ENCODE measurements at regions not wholly inside any gene's neighbourhood (a gene's known extent, or its start where the extent isn't known, plus 50 kb on each side); places are given as distances from the start of the nearest gene placed in this dataset.

DNA sequence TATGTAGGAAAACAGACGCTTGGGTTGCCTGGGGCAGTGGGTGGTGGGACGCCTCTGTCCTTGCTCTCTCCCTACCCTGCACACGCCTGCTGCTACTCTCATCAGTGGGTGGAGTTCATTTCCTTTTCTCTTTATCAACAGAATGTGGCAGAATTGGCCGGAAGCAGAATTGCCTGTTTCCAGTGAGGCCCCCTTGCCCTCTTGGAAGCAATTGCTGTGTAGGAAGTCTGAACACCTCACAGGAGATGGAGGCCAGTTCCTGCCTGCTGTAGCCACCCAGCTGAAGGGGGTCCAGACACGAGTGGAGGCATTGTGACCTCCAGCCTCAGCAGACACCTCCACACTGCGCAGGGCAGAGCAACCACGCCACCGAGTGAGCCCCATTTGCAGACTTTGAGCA, 331.6 kb upstream of the ZNF32 start:
- ChIA-PET CTCF (no interaction called here), POLR2A (ENCODE audit: low non-redundant PET) (no interaction called here)
- TF ChIP-seq, protein P1, sequence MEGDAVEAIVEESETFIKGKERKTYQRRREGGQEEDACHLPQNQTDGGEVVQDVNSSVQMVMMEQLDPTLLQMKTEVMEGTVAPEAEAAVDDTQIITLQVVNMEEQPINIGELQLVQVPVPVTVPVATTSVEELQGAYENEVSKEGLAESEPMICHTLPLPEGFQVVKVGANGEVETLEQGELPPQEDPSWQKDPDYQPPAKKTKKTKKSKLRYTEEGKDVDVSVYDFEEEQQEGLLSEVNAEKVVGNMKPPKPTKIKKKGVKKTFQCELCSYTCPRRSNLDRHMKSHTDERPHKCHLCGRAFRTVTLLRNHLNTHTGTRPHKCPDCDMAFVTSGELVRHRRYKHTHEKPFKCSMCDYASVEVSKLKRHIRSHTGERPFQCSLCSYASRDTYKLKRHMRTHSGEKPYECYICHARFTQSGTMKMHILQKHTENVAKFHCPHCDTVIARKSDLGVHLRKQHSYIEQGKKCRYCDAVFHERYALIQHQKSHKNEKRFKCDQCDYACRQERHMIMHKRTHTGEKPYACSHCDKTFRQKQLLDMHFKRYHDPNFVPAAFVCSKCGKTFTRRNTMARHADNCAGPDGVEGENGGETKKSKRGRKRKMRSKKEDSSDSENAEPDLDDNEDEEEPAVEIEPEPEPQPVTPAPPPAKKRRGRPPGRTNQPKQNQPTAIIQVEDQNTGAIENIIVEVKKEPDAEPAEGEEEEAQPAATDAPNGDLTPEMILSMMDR (conservative IDR thresholded peaks at IDR 0.05; ENCODE audit: low read depth): no peak
- H3K27ac ChIP-seq: no peak overlapping the region
- no peak for DNase-seq (ENCODE audit: low spot score)

- ChIA-PET POLR2A (ENCODE audit: low non-redundant PET) (no interaction called here), CTCF (no interaction called here)
- TF ChIP-seq, protein P1 (conservative IDR thresholded peaks at IDR 0.05; ENCODE audit: low read depth): no peak
- DNase-seq (ENCODE audit: low spot score): no peak
- H3K27ac ChIP-seq: no peak overlapping the region
These were observed 330.9 kb upstream of the ZNF32 start for GRCh38 chr10:43979551-43979950.

GRCh38 chr10:43978936-43979335, 330.3 kb upstream of the ZNF32 start:
- no peak for DNase-seq (ENCODE audit: low spot score)
- TF ChIP-seq, protein P1 (conservative IDR thresholded peaks at IDR 0.05; ENCODE audit: low read depth): no peak
- CTCF ChIA-PET: interaction anchor here (0.7 kb wide), 1 partner anchor 305 kb away, joined by 3 read pairs; no protein-coding TSS in a partner anchor
- POLR2A ChIA-PET (ENCODE audit: low non-redundant PET): no interaction called here
- no peak overlapping the region for H3K27ac ChIP-seq

- CTCF ChIA-PET: interaction anchor here (0.5 to 0.7 kb wide), 3 partner anchors 15 to 305 kb away, joined by 3 read pairs; no protein-coding TSS in a partner anchor
- H3K27ac ChIP-seq: no peak overlapping the region
- no peak for DNase-seq (ENCODE audit: low spot score)
- TF ChIP-seq, protein P1 (conservative IDR thresholded peaks at IDR 0.05; ENCODE audit: low read depth): no peak
- POLR2A ChIA-PET (ENCODE audit: low non-redundant PET): no interaction called here
These were observed 329.4 kb upstream of the ZNF32 start for GRCh38 chr10:43978091-43978490.

DNA sequence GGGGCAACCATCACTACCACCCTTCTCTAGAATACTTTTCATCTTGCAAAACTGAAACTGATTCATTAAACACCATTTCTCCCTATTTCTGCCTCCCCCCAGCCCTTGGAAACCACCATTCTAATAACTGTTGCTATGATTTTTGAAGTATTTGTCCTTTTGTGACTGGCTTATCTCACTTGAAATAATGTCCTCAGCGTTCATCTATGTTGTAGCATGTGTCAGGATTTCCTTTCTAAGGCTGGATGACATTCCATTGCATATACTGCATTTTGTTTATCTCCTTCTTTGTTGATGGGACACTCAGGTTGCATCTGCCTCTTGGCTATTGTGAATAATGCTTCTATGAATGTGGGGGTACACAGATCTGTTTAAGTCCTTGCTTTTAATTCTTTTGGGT, 327.6 kb upstream of the ZNF32 start:
- TF ChIP-seq, protein P1 (conservative IDR thresholded peaks at IDR 0.05; ENCODE audit: low read depth): no peak
- H3K27ac ChIP-seq: no peak overlapping the region
- no peak for DNase-seq (ENCODE audit: low spot score)
- ChIA-PET POLR2A (ENCODE audit: low non-redundant PET) (no interaction called here), CTCF (interaction anchor here (0.7 kb wide), 1 partner anchor 287 kb away, joined by 3 read pairs; no protein-coding TSS in a partner anchor)

GRCh38 chr10:43973801-43974200, 325.1 kb upstream of the ZNF32 start:
- TF ChIP-seq, protein P1 (conservative IDR thresholded peaks at IDR 0.05; ENCODE audit: low read depth): no peak
- H3K27ac ChIP-seq: no peak overlapping the region
- no peak for DNase-seq (ENCODE audit: low spot score)
- POLR2A ChIA-PET (ENCODE audit: low non-redundant PET): no interaction called here
- CTCF ChIA-PET: no interaction called here
